GM19468 (cell line): ENCODE measurements at regions not wholly inside any gene's neighbourhood (a gene's known extent, or its start where the extent isn't known, plus 50 kb on each side); places are given as distances from the start of the nearest gene placed in this dataset.

Source experiments
- ATAC-seq: cut with Tn5 transposase; IDR thresholded peaks from one replicate; pipeline ENCODE4 v1.9.1; 2021; ENCODE audit warnings: mild to moderate bottlenecking, moderate library complexity, moderate number of reproducible peaks; ENCODE audit not compliant: unreplicated experiment; ENCODE audit errors: extremely low read depth

GRCh38 chr3:72340056-72340455, 508.2 kb downstream of the SHQ1 start:
- no peak for ATAC-seq

- no peak for ATAC-seq
These were observed 508.6 kb downstream of the SHQ1 start for GRCh38 chr3:72339670-72340030.

- no peak for ATAC-seq
These were observed 509.1 kb downstream of the SHQ1 start for GRCh38 chr3:72338942-72339669.

GRCh38 chr3:72338082-72338941, 509.9 kb downstream of the SHQ1 start:
- ATAC-seq = no peak

GRCh38 chr3:72337480-72337855, 510.8 kb downstream of the SHQ1 start:
- no peak for ATAC-seq

- ATAC-seq = no peak
These were observed 511.3 kb downstream of the SHQ1 start for GRCh38 chr3:72336821-72337479.

GRCh38 chr3:72336114-72336651, 512.1 kb downstream of the SHQ1 start:
- ATAC-seq = no peak

- ATAC-seq = no peak
These were observed 512.7 kb downstream of the SHQ1 start for GRCh38 chr3:72335458-72336095.

GRCh38 chr3:72334681-72335457, 513.4 kb downstream of the SHQ1 start:
- no peak for ATAC-seq

GRCh38 chr3:72332689-72333088, 515.6 kb downstream of the SHQ1 start:
- no peak for ATAC-seq

- ATAC-seq = no peak
These were observed 516.2 kb downstream of the SHQ1 start for GRCh38 chr3:72332036-72332435.

- no peak for ATAC-seq
These were observed 517.2 kb downstream of the SHQ1 start for GRCh38 chr3:72331076-72331475.

- no peak for ATAC-seq
These were observed 518.9 kb downstream of the SHQ1 start for GRCh38 chr3:72329354-72329753.

GRCh38 chr3:72328755-72329277, 519.4 kb downstream of the SHQ1 start:
- no peak for ATAC-seq

GRCh38 chr3:72327008-72327407, 521.2 kb downstream of the SHQ1 start:
- no peak for ATAC-seq

GRCh38 chr3:72324253-72324811, 523.9 kb downstream of the SHQ1 start:
- no peak for ATAC-seq

- ATAC-seq = no peak
These were observed 524.5 kb downstream of the SHQ1 start for GRCh38 chr3:72323773-72324172.

GRCh38 chr3:72322264-72322976, 525.8 kb downstream of the SHQ1 start:
- ATAC-seq = no peak

GRCh38 chr3:72320955-72321303, 527.3 kb downstream of the SHQ1 start:
- ATAC-seq = no peak
